ENCODE measurements at regions not wholly inside any gene's neighbourhood (a gene's known extent, or its start where the extent isn't known, plus 50 kb on each side); places are given as distances from the start of the nearest gene placed in this dataset.
A peak's percentile ranks its signal among the peaks of the same experiment; 100 is the strongest.
"Not testable (repeated sequence)": the region's sequence is repeated elsewhere in the genome, so short reads cannot be mapped to it uniquely, and the experiment has no call there.

- no peak for DNase-seq
Measured at GRCh38 chr2:180829261-180829660, 151.1 kb upstream of the UBE2E3 start.

GRCh38 chr2:180828756-180829155, 151.6 kb upstream of the UBE2E3 start:
- DNase-seq: no peak

GRCh38 chr2:180823546-180824141, 156.8 kb upstream of the UBE2E3 start:
- peak; percentile 82 for DNase-seq

DNA sequence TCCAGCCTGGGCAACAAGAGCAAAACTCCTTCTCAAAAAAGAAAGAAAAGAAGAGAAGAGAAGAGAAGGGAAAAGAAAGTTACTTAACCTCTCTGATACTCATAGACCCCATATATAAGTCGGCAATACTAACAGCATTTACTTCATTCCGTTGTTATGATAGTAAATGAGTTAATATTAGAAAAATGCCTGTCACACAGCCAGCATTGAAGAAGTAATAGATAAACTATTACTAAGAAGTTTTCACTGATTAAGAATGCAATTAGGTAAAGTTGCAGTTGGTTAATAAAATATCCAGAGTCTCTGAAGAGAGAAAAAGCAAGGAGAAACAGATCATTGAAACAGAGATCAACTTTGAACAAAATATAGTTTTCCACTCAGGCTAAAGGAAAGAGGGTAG, 161.3 kb upstream of the UBE2E3 start:
- DNase-seq: peak; percentile 11

- DNase-seq: not testable (repeated sequence)
Measured at GRCh38 chr2:180818700-180819099, 161.7 kb upstream of the UBE2E3 start.

DNA sequence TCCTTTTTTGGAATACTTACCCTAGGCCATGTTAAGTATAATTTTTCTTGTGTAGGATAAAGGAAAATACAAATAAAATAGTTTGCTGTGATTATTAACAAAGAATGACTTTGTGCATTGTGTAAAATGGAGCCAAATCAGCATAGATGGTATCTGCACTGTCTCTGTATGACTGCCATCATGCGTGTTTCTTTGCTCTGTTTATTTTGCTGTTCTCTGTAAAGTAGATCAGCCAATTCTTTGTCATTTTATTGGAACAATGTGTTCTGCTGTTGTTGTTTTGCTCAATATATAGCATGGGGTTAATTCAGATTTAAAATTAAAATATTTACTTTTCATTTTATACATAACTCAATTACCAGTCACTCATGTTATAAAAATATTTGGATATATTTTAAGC, 181.3 kb upstream of the UBE2E3 start:
- no peak for DNase-seq

DNA sequence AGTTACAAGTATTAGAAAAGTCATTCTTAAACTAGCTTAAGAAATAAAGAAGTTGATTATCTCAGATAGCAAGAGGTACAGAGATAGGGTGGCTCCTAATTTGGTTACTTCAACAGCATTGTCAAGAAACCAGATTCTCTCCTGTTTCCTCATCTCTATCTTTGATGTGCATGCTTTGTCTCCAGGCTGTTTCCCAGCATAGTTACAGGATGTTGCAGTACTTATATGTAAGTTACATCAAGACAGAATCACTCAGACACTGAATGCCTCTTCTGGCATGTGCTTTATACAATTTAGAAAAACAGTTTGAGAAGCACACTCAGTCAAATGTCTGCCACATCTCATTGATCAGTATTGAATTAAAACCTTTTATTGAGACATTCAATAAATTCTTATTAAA, 189.5 kb upstream of the UBE2E3 start:
- peak; percentile 50 for DNase-seq

DNA sequence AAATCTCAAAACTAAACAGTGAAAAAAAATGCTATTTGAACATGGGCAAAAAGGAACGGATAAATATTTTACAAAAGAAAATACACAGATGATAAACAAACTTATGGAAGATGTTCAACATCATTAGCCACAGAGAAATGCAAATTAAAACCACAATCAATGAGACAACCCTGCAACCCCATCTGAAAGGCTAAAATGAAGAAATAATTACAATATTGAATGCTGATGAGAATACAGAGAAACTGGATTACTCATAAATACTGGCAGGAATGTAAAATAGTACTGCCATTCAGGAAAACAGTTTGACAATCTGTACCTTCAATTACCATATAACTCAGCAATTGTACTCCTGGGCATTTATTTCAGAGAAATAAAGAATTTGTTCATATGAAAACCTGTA, 193.1 kb upstream of the UBE2E3 start:
- peak; percentile 64 for DNase-seq

DNA sequence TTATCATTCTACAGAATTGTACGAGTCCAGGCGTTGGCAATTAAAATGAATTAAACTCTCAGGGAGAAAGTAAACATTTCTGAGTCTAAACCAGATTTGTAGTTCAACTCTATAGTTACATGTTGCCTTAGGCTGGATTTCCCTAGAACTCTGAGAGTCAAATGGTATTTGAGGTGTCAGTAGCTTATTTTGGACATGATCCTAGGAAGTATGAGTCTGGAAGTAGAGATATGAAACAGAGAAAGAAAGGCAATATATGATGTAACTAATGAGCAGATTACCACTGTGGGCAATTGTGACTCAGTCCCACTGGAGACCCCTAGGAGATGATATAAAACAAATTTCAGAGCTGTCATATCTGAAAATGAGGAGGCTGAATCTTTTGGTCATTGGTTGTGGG, 199.1 kb upstream of the UBE2E3 start:
- peak; percentile 10 for DNase-seq

GRCh38 chr2:180778291-180778690, 202.1 kb upstream of the UBE2E3 start:
- no peak for DNase-seq

- DNase-seq: peak; percentile 88
Measured at GRCh38 chr2:180776921-180777320, 203.5 kb upstream of the UBE2E3 start.

DNA sequence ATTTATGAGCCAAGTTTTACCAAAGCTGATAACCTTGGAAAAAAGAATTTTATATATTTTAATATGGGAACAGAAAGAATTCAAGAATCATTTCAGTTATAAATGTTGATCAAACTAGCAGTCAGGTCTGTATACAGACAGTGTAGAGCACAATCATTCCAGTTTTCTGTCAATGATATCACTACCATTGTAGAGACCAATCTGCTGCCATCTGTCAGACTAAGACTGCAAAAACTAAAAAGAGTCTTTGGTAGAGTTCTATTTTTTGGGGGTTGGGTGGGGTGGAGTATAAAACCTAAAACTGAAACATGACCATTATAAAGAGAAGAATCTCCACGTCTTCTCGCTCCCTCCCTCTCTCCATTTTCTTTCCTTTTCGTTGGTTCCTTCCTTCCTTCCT, 204.7 kb upstream of the UBE2E3 start:
- no peak for DNase-seq

GRCh38 chr2:180765316-180765715, 215.1 kb upstream of the UBE2E3 start:
- not testable (repeated sequence) for DNase-seq

DNA sequence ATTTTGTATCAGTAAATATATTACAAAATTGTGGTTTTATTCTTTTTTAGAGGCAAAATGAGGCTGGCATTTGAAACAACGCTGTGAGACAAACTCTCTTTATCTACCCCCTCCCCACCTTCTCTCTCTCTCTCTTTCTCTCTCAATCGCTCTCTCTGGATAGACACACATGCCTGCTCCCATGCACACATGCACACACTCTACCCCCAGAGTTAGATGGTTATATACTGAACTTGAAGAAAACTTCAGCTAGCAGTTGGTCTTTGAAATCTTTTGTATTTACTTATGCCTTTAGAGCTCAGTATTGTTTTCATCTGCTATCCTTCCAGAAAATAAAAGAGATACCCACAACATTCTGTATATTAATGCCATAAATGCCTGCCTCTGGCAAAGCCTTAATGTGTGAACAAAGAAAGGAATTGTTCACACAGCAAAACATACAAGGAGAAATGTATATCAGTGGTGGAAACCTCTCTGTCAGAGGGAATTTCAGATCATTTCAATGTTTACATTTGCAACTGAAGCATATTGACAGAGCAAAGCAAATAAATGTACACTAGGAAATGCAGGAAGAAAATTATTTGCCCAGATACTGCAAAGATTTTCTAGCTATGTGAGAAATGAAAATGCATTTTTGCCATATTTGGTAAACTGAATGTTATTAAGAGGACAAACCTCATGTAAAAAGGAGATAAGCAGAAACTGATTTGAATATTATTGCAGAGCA, 217.0 kb upstream of the UBE2E3 start:
- no peak for DNase-seq

- peak; percentile 76 for DNase-seq
Measured at GRCh38 chr2:180761224-180761623, 219.2 kb upstream of the UBE2E3 start.

DNA sequence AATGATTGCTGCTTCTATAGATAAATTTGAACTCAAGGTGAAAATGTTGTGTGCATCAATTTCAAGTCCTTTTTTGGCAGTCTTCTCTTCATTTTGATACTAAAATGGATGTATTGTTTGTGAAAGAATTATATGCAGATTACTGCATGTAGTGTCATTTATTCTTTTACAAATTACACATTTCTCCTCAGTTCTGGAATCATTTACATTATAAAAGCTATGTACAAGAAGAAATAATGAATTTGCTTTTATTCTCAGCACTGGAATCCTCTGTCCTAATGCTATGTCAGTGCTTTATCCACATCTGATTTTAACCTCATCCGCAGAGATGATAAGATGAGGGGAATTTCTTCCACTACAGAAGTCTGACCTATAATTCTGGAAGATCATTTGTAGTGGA, 220.8 kb upstream of the UBE2E3 start:
- DNase-seq: no peak

DNA sequence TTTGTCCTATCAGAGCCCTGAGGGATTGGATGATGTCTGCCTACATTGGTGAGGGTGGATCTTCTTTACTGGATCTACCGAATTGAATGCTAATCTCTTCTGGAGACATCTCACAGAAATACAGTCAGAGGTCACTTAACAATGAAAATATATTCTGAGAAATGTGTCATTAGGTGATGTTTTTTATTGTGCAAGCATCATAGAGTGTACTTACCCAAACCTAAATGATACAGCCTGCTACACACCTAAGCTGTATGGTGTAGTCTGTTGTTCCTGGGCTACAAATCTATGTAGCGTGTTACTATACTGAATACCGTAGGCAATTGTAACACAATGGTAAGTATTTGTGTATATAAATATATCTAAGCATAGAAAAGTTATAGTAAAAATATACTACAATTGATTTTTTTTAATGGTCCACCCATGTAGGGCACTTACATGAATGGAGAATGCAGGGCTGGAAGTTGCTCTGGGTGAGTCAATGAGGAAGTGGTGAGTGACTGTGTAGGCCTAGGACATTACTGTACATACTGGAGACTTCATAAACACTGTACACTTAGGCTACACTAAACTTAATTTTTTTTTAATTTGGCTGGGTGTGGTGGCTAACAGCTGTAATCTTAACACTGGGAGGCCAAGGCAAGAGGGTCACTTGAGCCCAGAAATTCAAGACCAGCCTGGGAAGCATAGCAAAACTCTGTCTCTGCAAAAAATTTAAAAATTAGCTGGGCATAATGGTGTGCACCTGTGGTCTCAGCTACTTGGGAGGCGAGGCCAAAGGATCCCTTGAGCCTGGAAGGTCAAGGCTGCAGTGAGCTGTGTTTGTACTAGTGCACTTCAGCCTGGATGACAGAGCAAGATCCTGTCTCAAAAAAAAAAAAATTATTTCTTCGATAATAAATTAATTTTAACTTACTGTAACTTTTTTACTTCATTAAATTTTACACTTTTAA, 226.3 kb upstream of the UBE2E3 start:
- DNase-seq: peak; percentile 64

GRCh38 chr2:180751306-180751920, 229.0 kb upstream of the UBE2E3 start:
- no peak for DNase-seq

- peak; percentile 9 for DNase-seq
Measured at GRCh38 chr2:180747728-180748127, 232.7 kb upstream of the UBE2E3 start.

GRCh38 chr2:180743401-180743800, 237.0 kb upstream of the UBE2E3 start:
- DNase-seq: no peak

DNA sequence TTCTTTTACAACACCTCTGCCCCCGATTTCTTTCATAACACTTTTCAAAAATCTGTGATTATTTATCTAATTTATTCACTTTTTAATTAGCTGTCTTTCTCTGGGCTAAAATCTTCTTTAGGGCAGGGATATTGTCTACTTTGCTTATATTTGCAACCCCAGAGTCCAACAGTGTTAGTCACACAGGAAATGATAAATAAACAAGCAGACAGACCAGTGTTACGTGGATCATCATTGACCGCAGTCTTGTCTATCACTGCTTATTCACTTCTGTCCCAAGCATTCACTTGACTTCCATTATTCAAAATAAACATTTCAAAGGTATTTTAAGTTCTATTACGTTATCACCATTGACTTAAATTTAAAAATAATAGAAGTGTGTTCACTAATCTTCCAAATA, 237.6 kb upstream of the UBE2E3 start:
- peak; percentile 63 for DNase-seq

DNA sequence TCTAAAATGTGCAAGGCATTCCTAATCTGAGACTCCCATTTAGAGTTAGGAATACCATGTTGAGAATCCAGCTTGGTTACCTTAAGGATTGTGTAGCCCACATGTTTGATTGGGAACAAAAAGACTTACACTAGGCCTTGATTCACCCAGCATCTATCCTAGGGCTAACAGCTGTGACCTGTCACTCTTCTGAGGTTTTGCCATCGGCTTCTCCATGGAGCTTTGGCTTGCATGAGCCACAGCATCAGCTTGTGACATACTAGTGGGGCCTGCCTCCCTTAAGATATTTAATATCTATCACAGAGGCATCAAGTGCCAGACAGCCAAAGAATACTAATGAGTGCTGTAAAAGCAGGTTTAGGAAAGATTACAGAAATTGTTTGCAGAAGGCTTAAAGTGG, 241.3 kb upstream of the UBE2E3 start:
- DNase-seq: no peak

DNA sequence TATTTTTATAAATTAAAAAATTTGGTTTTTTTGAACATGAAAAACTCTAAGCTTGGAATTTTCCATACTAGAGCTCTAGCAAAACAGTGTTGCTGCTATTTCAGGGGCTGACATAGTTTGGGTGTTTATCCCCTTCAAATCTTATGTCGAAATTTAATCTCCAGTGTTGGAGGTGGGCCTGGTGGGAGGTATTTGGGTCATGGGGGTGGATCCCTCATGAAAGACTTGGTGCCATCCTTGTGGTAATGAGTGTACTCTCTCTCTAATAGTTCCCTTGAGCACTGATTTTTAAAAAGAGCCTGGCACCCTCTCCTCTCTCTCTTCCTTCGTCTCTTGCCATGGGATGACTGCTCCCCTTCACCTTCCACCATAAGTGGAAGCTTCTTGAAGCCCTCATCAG, 244.6 kb upstream of the UBE2E3 start:
- DNase-seq: no peak
